Endothelial cell (in vitro differentiated cells): ENCODE measurements at regions not wholly inside any gene's neighbourhood (a gene's known extent, or its start where the extent isn't known, plus 50 kb on each side); places are given as distances from the start of the nearest gene placed in this dataset.

Experiments
- DNase-seq: peaks from one replicate; pipeline ENCODE4 v3.0.0; 2021; ENCODE audit warnings: low spot score
- H3K27ac Mint-ChIP-seq: one replicate; pipeline ENCODE4 v1.8.0; 2021; ENCODE audit warnings: mixed read lengths, inconsistent platforms; ENCODE audit not compliant: unreplicated experiment
- H3K27me3 Mint-ChIP-seq: one replicate; pipeline ENCODE4 v1.8.0; 2021; ENCODE audit warnings: mild to moderate bottlenecking, moderate library complexity, mixed read lengths, inconsistent platforms; ENCODE audit not compliant: unreplicated experiment
- H3K36me3 Mint-ChIP-seq: one replicate; pipeline ENCODE4 v1.8.0; 2021; ENCODE audit warnings: mild to moderate bottlenecking, low read depth, mixed read lengths, inconsistent platforms; ENCODE audit not compliant: unreplicated experiment
- H3K4me1 Mint-ChIP-seq: one replicate; pipeline ENCODE4 v1.8.0; 2021; ENCODE audit warnings: mild to moderate bottlenecking, mixed read lengths, inconsistent platforms; ENCODE audit not compliant: unreplicated experiment
- H3K4me3 Mint-ChIP-seq: one replicate; pipeline ENCODE4 v1.8.0; 2021; ENCODE audit warnings: mild to moderate bottlenecking, mixed read lengths, inconsistent platforms; ENCODE audit not compliant: unreplicated experiment
- H3K9me3 Mint-ChIP-seq: one replicate; pipeline ENCODE4 v1.8.0; 2021; ENCODE audit warnings: mixed read lengths, inconsistent platforms; ENCODE audit not compliant: unreplicated experiment
- CTCF ChIP-seq: fragments of 200-600 bp; sonication (generic); IDR thresholded peaks from one replicate; pipeline ENCODE4 v1.5.0; 2021; ENCODE audit warnings: antibody characterized with exemption; ENCODE audit not compliant: unreplicated experiment

GRCh38 chr13:67343777-67344176 is 113.6 kb upstream of the PCDH9 start:
- H3K36me3 Mint-ChIP-seq, result no peaks in the 10 kb centered on the region

GRCh38 chr13:67341406-67341805 is 111.3 kb upstream of the PCDH9 start:
- Mint-ChIP-seq H3K4me1 (no peaks in the 10 kb centered on the region), H3K36me3 (no peaks in the 10 kb centered on the region), H3K4me3 (no peak overlapping the region), H3K27ac (no peak overlapping the region), H3K9me3 (no peaks in the 10 kb centered on the region), H3K27me3 (peaks cover 2% of the 10 kb centered on the region)
- TF ChIP-seq CTCF, result no peak
- DNase-seq, result no peak

More at GRCh38 chr13:67343777-67344176, 113.6 kb upstream of the PCDH9 start:
- Mint-ChIP-seq H3K9me3 (no peaks in the 10 kb centered on the region), H3K4me1 (no peaks in the 10 kb centered on the region), H3K27ac (no peak overlapping the region), H3K27me3 (no peaks in the 10 kb centered on the region), H3K4me3 (no peak overlapping the region)
- no peak for TF ChIP-seq CTCF
- no peak for DNase-seq

- Mint-ChIP-seq H3K9me3 (no peaks in the 10 kb centered on the region), H3K4me3 (no peak overlapping the region), H3K4me1 (no peaks in the 10 kb centered on the region), H3K36me3 (no peaks in the 10 kb centered on the region), H3K27ac (no peak overlapping the region), H3K27me3 (no peaks in the 10 kb centered on the region)
- TF ChIP-seq CTCF, result no peak
- no peak for DNase-seq
Observed at GRCh38 chr13:67330149-67330548, 100.0 kb upstream of the PCDH9 start.

- no peak for TF ChIP-seq CTCF
- H3K27ac Mint-ChIP-seq, result no peak overlapping the region
- no peak overlapping the region for H3K4me3 Mint-ChIP-seq
- H3K9me3 Mint-ChIP-seq, result no peaks in the 10 kb centered on the region
- no peaks in the 10 kb centered on the region for H3K36me3 Mint-ChIP-seq
- no peak for DNase-seq
- no peaks in the 10 kb centered on the region for H3K4me1 Mint-ChIP-seq
- H3K27me3 Mint-ChIP-seq, result no peaks in the 10 kb centered on the region
Observed at GRCh38 chr13:67328895-67329294, 98.8 kb upstream of the PCDH9 start.

- TF ChIP-seq CTCF, result no peak
- Mint-ChIP-seq H3K9me3 (no peaks in the 10 kb centered on the region), H3K27me3 (no peaks in the 10 kb centered on the region), H3K4me3 (no peak overlapping the region), H3K27ac (no peak overlapping the region), H3K4me1 (no peaks in the 10 kb centered on the region), H3K36me3 (no peaks in the 10 kb centered on the region)
- DNase-seq, result no peak
Observed at GRCh38 chr13:67318860-67319259, 88.7 kb upstream of the PCDH9 start.
